ENCODE measurements at regions not wholly inside any gene's neighbourhood (a gene's known extent, or its start where the extent isn't known, plus 50 kb on each side); places are given as distances from the start of the nearest gene placed in this dataset.

DNA sequence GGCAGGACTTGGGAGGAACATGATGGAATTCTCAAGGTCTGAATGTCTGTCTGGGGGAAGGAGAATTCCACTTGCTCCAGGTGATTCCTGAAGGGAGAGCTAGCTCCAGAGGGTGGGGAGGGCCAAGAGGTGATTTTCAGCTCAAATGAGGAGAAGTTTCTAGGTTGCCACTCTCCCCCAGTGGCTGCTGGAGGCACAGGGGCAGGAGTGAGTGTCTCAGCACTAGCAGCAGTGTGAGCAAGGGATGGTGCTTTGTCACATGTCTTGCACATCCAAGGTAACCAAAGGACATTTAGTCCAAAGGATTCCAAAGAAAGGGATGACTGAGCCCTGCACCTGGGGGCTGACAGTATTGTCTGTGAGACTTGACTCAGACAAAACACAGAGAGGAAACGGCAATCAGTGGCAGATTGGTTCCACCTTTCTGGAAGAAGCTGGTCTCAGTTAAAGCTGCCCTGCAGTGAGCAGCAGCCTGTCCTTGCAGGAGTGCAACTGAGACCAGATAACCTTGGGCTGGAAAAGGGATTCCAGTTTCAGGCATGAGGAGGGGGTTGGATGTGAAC lies 51.2 kb upstream of the PCBD1 start:
- no peak for DNase-seq (ENCODE audit: low spot score)
- TF ChIP-seq, protein P1, sequence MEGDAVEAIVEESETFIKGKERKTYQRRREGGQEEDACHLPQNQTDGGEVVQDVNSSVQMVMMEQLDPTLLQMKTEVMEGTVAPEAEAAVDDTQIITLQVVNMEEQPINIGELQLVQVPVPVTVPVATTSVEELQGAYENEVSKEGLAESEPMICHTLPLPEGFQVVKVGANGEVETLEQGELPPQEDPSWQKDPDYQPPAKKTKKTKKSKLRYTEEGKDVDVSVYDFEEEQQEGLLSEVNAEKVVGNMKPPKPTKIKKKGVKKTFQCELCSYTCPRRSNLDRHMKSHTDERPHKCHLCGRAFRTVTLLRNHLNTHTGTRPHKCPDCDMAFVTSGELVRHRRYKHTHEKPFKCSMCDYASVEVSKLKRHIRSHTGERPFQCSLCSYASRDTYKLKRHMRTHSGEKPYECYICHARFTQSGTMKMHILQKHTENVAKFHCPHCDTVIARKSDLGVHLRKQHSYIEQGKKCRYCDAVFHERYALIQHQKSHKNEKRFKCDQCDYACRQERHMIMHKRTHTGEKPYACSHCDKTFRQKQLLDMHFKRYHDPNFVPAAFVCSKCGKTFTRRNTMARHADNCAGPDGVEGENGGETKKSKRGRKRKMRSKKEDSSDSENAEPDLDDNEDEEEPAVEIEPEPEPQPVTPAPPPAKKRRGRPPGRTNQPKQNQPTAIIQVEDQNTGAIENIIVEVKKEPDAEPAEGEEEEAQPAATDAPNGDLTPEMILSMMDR (IDR thresholded peaks at IDR 0.05; ENCODE audit: borderline replicate concordance, control extremely low read depth, extremely low read depth, insufficient read depth, missing control alignments): no peak
- in situ Hi-C loops (cut with MboI; ENCODE audit: low sequenced_read_pairs, unreplicated experiment): no loop called here

DNA sequence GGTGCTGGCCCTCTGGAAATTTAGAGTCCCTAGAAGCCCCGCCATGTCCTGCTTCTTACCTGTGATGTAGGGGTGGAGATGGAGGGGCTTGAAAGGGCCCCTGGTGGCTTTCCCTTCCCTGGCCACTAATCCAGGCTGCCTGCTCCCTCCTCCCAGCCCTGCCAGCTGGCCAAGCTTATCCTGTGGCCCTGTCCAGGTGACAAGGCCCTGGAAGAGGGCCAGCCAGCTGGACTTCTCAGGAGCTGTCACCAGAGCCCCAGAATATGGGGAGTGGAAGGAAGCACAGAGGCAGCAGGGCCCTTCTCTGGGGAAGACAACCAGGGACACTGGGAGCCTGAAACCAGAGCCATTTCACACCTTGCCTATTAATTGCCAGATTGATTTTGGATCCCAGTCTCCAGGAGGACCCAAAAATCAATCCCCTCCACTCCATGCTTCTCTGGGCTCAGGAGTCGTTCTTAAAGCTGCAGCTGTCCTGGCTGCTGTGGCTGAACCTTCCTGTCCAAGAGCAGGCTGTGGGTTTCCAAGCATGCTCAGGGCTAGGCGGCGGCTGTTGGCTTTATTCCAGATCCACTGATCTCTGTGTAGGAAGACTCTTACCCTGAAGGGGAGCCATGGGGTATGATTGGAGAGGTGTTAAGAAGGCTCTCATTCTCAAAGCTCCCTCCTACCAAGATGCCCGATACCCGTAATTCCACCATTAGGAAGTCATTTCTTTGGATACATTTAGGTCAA lies 52.6 kb upstream of the PCBD1 start:
- in situ Hi-C loops (cut with MboI; ENCODE audit: low sequenced_read_pairs, unreplicated experiment): no loop called here
- TF ChIP-seq, protein P1 (IDR thresholded peaks at IDR 0.05; ENCODE audit: borderline replicate concordance, control extremely low read depth, extremely low read depth, insufficient read depth, missing control alignments): no peak
- DNase-seq (ENCODE audit: low spot score): no peak

DNA sequence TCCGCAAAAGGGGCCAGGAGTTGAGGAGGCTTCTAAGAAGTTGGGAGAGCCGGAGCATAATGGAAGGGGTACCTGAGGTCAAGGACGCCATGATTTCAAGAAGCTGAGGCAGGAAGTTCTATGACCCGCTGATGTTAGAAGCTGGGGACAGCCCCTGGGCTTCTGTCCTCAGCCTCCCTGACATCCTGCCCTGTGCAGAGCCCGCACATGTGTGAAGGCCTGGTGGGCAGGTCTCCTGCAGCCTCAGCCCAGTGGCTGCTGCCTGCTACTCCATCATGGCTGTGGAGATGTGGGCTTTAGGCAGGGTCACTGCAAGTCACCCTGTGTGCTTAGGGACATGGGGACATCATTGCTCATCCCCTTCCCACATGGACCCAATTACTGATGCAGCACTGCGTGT lies 53.8 kb upstream of the PCBD1 start:
- DNase-seq (ENCODE audit: low spot score): no peak
- in situ Hi-C loops (cut with MboI; ENCODE audit: low sequenced_read_pairs, unreplicated experiment): no loop called here
- TF ChIP-seq, protein P1 (IDR thresholded peaks at IDR 0.05; ENCODE audit: borderline replicate concordance, control extremely low read depth, extremely low read depth, insufficient read depth, missing control alignments): no peak

DNA sequence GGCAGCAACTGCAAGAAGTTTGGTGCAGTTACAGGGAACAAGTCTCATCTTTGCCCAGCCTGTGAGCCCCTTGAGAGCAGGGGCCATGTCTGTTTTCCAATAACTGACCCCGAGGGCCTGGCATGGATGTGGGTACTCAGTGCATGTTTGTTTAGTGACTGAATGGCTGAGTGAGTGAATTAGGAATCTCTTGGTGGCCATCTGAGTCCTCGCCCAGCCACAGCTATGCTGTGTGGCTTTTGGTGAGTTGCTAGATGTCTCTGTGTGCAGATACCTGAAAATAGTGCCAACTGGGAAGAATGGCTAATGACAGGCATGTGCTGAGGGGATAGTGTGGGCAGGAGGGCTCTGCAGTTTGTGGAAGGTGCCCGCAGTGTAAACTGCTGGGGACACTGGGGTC lies 54.4 kb upstream of the PCBD1 start:
- in situ Hi-C loops (cut with MboI; ENCODE audit: low sequenced_read_pairs, unreplicated experiment): no loop called here
- TF ChIP-seq, protein P1 (IDR thresholded peaks at IDR 0.05; ENCODE audit: borderline replicate concordance, control extremely low read depth, extremely low read depth, insufficient read depth, missing control alignments): no peak
- DNase-seq (ENCODE audit: low spot score): no peak

DNA sequence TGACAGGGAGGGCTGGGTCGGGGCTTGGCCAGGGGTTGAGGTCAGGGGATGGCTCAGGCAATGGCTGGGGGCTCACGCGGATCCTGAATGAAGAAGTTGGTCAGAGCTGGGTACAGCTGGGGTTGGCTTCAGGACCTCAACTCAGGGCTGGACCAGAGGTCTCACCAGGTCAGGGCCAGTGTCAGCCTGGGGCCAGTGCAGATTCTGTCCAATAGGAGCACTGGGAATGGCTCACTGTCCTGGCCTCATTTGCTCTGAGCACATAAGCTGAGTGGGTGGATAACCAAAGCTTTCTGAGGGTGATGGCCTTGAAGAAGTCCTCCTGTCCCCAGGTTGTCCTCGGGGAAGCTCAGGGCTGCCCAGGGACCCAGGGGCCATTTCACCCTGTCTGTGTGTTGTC lies 54.9 kb upstream of the PCBD1 start:
- no peak for DNase-seq (ENCODE audit: low spot score)
- in situ Hi-C loops (cut with MboI; ENCODE audit: low sequenced_read_pairs, unreplicated experiment): no loop called here
- TF ChIP-seq, protein P1 (IDR thresholded peaks at IDR 0.05; ENCODE audit: borderline replicate concordance, control extremely low read depth, extremely low read depth, insufficient read depth, missing control alignments): no peak

DNA sequence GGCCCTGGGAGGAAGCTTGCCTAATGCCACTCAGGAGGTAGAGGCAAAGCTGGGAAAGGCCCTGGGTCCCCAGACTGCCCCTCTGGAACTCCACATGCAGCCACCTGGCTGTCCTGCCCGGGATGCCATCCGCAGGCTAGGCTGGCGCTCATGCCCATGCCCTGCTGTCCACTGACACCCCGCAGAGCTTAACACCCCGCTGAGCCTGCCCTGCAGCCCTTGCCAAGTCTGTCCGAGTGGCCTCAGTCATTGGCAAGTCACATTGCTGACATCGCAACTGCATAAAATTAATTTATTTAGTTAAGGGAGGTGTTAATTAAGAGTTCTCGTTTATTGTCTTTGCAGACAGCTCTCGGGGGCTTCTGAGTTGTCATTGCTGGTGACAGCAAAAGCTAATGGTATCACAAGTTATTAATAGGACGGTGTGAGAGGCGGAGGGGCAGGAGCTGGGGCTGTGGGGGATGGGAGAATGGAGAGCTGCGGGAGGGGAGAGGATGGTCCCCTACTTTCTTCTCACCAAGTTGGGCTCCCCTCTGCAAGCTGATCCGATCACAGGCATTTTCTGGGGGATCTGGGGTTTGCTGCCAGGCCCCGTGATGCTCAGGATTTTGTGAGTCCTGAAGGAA lies 55.6 kb upstream of the PCBD1 start:
- DNase-seq (ENCODE audit: low spot score): no peak
- in situ Hi-C loops (cut with MboI; ENCODE audit: low sequenced_read_pairs, unreplicated experiment): no loop called here
- TF ChIP-seq, protein P1 (IDR thresholded peaks at IDR 0.05; ENCODE audit: borderline replicate concordance, control extremely low read depth, extremely low read depth, insufficient read depth, missing control alignments): no peak

Measured in GM13976 (cell line).